Suppressor macrophage (primary cell): ENCODE measurements at regions not wholly inside any gene's neighbourhood (a gene's known extent, or its start where the extent isn't known, plus 50 kb on each side); places are given as distances from the start of the nearest gene placed in this dataset.

ENCODE experiments used
- DNase-seq, 4 experiments: peaks; one replicate each; pipeline ENCODE4 v3.0.0-alpha.2; 2020 to 2022

DNA sequence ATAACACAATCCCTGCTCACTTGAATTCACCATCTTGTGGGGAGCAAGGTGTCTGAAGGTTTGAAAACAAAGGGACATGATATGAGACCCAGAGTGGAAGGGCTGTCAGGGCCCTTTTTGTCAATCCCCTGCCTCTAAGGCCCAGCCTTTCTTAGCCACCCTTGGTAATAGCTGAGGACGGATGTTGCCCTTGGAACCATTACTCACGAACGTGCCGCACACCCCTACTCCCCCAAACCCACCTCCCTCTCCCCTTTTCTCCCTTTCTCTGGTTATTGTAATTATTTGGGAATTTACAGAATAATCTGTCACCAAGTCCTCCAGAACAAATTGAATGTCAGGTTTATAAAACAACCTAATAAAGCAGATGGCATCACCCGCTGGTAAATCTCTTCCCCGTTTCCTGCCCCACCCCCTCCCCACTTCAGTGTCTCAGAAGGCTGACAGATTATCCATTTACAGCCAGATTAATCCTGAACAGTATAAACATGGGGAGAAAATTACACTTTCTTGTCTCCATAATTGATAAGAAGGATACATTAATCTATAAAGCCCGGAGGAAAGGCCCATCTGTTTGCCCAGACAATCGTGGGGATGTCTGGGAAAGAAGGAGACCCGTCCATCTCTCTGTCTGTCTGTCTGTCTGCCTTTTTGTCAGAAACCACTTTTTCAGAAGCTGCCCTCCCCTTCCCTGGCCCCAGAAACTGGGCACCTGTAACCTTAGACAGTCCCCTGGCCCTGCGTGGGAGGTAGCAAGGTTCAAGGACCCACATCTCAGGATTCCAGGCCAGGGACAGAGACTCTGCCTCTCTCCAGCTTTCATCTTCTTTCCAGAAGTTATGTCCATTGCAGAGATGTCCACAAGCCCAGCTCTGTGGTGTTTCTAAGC, 60.6 kb upstream of the CD34 start:
- no peak for DNase-seq

DNA sequence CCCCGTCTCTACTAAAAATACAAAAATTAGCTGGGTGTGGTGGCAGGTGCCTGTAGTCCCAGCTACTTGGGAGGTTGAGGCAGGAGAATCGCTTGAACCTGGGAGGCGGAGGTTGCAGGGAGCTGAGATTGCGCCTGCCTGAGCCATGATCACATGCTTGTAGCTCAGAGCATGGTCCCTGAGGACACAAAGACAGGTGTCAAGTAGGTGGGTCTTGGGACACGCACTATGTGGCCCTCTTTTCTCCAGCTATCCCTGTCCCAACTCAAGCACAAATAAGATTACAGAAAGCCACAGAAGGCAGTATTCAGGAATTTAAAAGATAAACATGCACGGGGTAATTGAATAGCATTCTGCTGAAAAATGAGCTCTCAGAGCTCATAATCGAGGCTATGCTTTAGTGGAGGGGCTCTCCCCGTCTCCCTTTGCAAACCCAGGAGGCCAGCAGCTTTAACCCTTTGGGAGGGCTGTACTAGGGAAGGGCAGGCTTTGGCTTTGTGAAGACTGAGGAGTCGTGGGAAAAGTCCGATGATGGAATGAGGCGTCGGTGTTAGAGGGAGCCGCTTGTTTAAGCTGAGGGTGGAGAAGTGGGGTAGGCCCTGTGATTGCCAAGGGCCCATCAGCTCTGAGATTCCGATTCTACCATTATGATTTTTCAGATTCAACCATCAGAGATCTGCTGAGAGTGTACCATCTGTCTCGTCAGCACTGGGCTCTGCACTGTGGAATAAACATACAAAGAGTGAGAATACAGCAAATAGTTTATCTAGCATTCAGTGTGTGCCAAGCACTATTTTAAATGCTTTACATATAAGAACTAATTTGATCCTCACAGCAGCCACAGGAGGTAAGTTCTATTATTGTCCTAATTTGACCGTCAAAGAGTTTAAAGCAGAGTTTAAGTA, 59.7 kb upstream of the CD34 start:
- no peak for DNase-seq

DNA sequence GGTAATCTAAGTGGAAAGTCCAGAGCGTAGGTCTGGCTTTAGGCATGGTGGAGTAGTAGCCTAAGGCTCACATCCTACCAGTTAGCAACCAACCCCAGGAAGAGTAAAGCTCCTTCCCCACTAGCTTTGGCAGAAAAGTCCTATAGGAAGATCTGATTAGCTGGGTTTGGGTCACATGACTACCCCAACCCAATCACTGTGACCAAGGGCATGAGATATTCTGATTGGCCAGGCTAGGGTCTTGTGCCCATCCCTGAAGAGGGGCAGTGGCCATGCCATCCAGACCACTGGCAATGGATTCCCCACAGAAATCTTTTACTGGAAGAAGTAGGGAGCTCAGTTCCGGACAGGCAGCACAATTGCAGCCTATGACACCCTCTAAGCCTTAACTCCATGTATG, 58.6 kb upstream of the CD34 start:
- DNase-seq = no peak

DNA sequence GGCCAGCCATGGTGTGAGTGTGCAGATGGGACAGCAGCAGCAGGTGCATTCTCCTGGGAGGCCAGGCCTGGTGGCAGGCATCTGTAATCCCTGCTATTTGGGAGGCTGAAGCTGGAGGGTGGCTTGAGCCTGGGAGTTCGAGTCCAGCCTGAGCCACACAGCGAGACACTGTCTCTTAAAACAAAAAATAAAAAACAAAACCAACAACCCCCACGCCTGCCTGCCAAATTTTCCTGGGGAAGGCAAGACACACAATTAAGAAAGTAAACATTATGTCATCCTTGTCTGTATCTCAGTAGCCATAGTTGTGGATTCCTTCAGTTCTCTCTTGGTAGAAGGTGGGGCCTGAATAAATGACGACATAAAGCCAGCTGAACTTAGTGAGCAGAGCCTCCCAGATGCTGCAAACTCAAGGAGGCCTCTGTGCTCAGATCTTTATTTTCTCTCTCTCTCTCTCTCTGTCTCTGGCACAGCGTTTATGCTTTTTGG, 57.6 kb upstream of the CD34 start:
- DNase-seq = no peak

DNA sequence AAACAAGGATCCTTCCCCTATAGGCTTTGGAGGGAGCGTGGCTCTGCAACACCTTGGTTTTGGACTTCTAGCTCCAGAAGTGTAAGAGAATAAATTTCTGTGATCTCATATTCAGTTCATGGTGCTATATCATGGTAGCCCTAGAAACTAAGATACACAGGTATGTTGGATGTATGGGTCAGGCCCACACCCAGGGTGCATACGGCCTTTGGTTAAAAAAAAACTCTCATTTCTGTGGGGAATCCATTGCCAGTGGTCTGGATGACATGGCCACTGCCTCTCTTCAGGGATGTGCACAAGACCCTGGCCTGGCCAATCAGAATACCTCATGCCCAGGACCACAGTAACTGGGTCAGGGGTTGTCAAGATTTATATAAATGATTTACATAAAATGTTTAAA, 56.8 kb upstream of the CD34 start:
- no peak for DNase-seq

DNA sequence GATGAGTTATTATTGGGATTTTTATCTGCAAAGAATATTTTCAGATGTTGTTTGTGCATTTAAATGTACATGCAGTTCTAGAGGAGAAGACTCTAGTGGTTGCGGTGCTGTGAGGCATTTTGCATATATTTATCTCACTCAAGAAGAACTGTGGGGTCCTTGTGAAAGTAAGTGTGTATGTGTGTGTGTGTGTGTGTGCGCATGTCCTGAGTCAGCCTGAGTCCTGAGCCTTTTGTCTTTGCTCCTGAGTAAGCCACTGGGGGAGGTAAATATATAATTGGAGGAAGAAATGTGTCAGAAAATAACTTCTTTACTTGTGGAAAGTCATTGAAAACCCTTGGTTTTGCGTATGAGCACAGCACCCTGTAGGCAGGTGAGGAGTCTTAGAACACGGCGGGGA, 55.6 kb upstream of the CD34 start:
- no peak for DNase-seq

DNA sequence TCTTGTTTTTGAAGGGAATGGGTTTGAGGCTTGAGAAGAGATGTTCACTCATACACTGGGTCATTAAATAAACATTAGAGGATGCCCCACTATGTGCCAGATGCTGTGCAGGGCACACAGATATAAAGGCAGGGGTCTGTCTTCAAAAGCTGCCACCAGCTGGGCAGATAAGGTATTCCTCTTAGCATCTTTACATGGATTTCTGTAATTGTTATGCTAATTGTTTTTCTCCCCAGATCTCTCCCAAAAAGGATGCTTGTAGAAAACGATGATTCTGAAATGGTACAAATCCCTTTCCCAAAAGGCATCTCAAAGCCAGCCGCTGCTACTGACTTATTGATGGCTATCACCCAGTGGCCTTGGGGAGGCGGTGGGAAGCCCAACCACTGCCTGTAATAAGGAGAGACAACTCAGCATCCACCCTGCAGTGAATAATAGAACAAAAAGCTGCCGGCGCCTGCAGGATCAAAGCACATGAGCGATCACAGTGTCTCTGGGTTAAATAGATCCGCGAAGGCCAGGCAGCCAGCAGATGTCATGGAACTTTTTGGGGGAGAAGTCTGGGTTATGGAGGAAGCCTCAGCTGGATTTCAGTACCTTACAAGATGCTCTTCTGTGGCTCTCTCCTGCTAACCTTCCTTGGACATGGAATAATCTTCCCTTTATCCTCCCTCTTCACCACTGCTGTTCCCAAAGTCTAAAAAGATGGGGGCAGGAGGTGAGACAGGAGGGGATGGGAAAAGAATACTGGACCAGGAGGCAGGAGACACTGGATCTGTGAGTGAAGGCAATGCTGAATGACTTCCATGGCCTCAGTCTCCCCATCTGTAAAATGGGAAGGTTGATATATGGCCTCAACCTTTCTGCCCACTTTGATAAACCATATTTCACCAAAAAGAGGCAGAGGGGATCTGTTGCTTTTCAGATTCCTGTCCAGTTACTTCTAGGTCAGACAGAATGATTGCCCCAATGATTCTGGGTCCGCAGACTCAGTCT, 54.8 kb upstream of the CD34 start:
- no peak for DNase-seq

DNA sequence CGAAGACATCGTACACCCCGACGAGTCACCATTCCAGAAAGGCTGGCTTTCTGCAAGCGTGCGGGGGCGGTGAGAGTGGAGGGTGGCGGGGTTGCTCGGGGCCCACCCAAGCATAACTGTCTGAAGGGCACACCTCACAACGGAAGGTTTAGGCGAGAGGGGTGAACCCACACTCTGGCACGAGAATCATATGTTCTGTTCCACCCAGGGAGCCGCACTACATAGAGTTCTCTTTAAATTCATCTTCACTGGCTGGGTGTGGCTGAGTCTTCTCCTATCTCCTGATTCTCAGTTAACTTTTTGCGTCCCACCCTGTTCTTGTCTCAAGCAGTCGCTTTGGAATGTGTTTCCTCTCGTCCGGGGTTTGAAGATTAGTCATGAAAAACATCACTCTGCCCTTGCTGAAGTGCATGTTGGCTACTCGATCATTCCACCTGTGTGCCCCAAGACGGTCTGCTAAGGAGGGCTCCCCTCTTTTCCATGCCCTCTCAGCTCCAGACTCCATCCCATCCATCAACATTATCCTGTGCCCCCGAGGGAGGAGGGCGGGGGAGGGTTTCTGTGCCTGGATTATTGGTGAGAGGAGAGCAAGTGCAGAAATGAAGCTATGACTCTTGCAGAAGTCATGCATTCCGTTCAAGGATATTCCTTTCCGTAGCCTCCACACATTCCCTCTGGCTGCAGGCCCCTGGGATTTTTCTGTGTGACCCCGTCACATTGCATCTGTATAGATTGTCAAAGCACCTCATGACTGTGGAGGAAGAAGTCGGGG, 53.5 kb upstream of the CD34 start:
- no peak for DNase-seq

DNA sequence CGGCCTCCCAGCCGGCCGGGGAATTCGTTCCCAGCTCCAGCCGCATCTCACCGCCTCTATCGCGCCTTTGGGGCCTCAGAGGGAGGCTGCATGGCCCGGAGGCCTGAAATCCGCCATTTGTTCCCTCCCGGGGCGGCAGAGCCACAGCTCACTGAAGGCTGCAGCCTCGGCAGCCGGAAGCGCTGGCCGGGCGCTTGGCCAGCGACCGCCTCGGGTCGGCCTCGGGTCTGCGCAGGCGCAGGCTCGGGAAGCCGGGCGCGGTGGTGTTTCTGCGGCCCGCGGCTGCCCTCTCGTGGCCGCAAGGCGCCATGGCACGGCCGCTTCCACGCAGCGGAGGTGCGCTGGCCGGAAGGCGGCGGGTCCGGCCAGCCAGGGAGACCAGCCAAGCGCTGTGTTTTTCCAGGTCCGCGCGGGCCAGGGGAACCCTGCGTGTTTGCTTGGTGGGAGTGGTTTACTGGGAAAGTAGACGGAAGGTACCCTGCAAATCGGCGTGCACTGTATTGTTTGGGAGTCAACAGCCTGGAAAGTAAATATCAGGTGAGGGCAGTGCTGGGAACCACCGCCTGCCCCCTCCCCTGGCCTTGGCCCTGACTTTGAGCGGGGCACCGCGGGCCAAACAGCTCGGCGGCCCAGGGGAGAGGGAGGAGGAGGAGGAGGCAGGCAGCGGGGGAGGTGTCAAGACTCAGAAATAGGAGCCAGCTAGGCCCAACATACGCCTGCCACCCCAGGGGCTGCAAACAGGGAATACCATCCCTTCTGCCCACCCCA, 52.7 kb upstream of the CD34 start:
- peak; percentile 94 to 98 (median 97) for DNase-seq

DNA sequence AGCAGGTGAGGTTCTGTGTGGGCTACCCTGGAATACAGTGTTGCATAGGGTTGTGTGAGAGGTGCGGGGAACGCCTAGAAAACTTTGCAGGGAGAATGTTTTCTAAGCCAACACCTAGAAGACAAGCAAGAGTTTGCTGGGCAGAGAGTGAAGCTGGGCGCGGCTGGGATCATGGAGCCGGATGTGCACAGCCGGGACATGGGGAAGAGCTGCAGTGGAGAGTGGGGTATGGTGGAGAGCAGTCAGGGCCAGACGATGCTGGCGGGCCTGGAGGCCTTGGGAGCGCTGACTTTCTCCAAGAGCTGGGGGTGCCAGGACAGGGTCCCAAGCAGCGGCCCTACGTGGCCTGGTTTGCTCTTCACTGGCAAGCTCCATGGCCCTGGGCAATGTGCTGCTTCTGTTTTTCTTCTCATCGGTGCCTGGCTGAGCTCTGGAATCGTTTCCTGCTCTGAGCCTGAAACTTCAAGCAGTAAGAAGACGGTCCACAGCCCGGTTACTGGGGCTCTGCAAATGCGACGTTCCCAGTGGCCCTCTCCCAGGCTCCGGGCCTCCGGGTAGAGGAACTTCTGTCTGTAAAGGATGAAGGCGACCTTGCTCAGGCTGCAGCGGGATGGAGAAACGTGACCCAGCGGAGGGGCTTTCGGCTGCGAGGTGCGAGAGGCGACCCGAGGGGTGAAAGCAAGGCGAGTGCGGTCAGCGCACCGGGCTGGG, 51.9 kb upstream of the CD34 start:
- peak; percentile 53 to 66 (median 58) for DNase-seq
